ENCODE measurements at regions not wholly inside any gene's neighbourhood (a gene's known extent, or its start where the extent isn't known, plus 50 kb on each side); places are given as distances from the start of the nearest gene placed in this dataset.

DNA sequence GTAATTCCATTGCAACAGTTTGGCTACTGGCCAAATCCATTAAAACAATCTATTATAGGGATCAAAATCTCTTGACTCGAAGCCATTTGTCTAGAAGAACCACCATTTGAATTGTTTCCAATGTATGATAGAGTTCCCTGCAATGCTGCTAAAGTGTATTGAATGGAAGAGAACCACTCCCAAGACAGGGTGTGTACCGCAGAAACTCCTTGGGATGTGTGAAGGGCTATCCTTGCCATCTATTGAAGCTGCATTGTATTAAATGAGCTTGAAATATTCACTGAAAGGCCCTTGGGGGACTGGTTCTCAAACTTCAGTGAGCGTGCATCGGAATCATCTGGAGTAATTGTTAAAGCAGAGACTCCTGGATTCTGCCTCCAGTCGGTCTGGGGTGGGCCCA is 260.4 kb upstream of the MEIS1 start:
- no peak overlapping the region for H3K4me3 ChIP-seq (ENCODE audit: low read depth, poor library complexity, severe bottlenecking)
- 46 to 56% methylated on average over 5 of the region's 5 CpGs for WGBS, 2 donors
- DNase-seq (ENCODE audit: low spot score in 2 of 2), result no peak
- TF ChIP-seq, protein P1, sequence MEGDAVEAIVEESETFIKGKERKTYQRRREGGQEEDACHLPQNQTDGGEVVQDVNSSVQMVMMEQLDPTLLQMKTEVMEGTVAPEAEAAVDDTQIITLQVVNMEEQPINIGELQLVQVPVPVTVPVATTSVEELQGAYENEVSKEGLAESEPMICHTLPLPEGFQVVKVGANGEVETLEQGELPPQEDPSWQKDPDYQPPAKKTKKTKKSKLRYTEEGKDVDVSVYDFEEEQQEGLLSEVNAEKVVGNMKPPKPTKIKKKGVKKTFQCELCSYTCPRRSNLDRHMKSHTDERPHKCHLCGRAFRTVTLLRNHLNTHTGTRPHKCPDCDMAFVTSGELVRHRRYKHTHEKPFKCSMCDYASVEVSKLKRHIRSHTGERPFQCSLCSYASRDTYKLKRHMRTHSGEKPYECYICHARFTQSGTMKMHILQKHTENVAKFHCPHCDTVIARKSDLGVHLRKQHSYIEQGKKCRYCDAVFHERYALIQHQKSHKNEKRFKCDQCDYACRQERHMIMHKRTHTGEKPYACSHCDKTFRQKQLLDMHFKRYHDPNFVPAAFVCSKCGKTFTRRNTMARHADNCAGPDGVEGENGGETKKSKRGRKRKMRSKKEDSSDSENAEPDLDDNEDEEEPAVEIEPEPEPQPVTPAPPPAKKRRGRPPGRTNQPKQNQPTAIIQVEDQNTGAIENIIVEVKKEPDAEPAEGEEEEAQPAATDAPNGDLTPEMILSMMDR (IDR thresholded peaks at IDR 0.05), result no peak
- TF ChIP-seq POLR2A (IDR thresholded peaks at IDR 0.05), result no peak
- intact Hi-C loops (cut with DNase I; ENCODE audit: low total_unique reads), result no loop called here

DNA sequence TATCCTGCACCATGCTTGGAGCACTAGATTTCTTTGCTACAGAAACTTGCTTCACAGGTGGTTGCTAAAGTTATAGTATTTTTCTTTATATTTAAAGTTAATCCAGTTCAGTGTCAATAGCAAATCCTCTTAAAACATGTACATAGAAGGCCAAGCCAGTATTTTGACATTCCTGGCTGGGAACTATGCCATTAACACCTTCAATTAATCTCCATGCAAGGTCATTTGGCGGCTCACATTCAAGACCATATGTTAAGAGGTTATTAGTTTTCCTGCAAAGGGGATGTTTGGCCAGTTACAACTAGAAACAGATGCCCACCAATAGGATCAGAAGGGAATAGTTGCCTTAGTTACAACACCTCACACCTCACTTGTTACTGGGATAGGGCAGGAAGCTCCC is 261.3 kb upstream of the MEIS1 start:
- no peak for DNase-seq (ENCODE audit: low spot score in 2 of 2)
- WGBS, 2 donors, result 39 to 62% methylated on average over 1 of the region's 1 CpG
- no peak overlapping the region for H3K4me3 ChIP-seq (ENCODE audit: low read depth, poor library complexity, severe bottlenecking)
- intact Hi-C loops (cut with DNase I; ENCODE audit: low total_unique reads), result no loop called here
- TF ChIP-seq POLR2A (IDR thresholded peaks at IDR 0.05), result no peak
- TF ChIP-seq, protein P1 (IDR thresholded peaks at IDR 0.05), result no peak

DNA sequence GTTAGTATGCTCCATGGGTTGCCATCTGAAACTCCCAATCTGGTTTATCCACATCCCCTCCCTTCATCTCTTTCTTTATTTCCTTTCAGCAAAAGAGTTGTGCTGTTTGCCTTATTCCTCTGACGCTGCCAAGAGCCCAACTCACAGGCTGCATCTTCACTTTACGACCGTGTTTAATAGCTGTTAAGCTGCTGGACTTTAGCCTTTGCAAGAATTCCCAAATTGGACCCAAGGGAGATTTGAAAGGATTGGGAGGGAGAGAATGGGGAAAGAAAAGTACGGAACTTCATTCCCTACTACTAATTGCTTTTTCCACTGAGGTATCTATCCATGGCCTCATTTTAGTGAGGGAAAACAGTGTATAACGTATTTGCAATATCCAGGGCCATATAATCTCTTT is 263.4 kb upstream of the MEIS1 start:
- intact Hi-C loops (cut with DNase I; ENCODE audit: low total_unique reads), result no loop called here
- WGBS, 2 donors, result 63 to 72% methylated on average over 5 of the region's 5 CpGs
- no peak overlapping the region for H3K4me3 ChIP-seq (ENCODE audit: low read depth, poor library complexity, severe bottlenecking)
- DNase-seq (ENCODE audit: low spot score in 2 of 2), result no peak
- TF ChIP-seq POLR2A (IDR thresholded peaks at IDR 0.05), result no peak
- TF ChIP-seq, protein P1 (IDR thresholded peaks at IDR 0.05), result no peak

DNA sequence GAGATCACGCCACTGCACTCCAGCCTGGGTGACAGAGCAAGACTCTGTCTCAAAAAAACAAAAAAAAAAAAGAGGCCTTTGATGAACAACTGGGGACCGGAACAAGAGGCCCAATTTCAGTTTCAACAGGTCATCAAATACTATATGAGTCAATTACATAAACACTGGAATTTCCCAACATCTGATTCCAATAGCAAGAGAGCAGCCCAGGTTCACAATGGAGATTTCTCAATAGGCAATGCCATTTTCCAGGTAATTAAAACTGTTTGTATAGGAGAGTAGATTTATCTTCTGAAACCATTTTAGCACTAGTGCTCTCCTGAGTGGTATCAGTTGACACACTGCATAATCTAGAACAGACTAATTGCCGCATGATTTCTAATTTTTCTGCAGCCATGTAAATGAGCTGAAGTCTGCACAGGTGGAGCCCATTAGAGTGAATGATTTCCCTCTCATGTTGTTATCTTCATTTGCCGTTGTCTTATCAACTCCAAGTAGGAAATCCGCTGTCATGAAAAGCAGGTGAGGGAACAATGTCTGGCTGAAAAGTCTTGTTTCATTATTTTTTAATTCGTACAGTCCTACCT is 264.1 kb upstream of the MEIS1 start:
- 66 to 78% methylated on average over 6 of the region's 6 CpGs for WGBS, 2 donors
- no peak for DNase-seq (ENCODE audit: low spot score in 2 of 2)
- H3K4me3 ChIP-seq (ENCODE audit: low read depth, poor library complexity, severe bottlenecking), result no peak overlapping the region
- intact Hi-C loops (cut with DNase I; ENCODE audit: low total_unique reads), result no loop called here
- TF ChIP-seq POLR2A (IDR thresholded peaks at IDR 0.05), result no peak
- TF ChIP-seq, protein P1 (IDR thresholded peaks at IDR 0.05), result no peak

DNA sequence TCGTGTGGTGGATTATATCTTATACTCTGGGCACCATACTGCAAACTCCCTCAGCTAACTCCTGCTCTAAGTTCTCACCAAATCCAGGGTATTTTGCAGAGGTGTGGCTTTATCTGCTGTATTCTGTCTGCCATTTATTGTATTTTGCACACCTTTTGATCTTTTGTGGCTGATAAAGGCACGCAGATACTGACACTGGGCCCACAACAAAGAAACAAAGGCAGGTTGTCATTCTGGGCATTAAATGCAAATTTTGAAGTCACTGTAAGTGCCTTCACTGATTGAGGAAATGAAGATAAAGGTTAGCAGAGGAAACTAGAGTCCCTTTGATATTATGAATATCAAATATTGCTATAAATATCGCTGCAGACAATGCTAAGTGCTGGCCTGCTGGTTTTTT is 265.8 kb upstream of the MEIS1 start:
- H3K4me3 ChIP-seq (ENCODE audit: low read depth, poor library complexity, severe bottlenecking), result no peak overlapping the region
- TF ChIP-seq, protein P1 (IDR thresholded peaks at IDR 0.05), result no peak
- no peak for TF ChIP-seq POLR2A (IDR thresholded peaks at IDR 0.05)
- 71 to 89% methylated on average over 3 of the region's 3 CpGs for WGBS, 2 donors
- intact Hi-C loops (cut with DNase I; ENCODE audit: low total_unique reads), result no loop called here
- DNase-seq (ENCODE audit: low spot score in 2 of 2), result no peak

DNA sequence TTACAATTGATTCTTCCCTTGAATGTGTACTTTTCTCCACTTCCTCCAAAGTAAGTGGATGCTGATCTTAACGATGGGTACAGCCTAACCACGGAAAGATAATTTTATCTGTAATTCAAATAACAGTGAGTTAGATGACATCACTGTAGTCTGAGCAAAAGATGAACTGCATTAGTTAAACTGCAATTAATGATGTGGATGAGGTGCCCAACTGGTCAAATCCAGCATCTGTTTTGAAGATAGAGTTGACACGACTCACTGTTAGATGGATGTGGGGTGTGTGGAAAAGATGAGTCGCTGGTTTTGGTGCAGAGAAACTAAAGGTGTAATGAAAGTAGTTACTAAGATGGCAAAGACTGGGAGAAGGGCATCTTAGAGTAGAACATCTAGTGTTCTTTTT is 270.5 kb upstream of the MEIS1 start:
- TF ChIP-seq, protein P1 (IDR thresholded peaks at IDR 0.05), result no peak
- no peak for TF ChIP-seq POLR2A (IDR thresholded peaks at IDR 0.05)
- intact Hi-C loops (cut with DNase I; ENCODE audit: low total_unique reads), result no loop called here
- no peak overlapping the region for H3K4me3 ChIP-seq (ENCODE audit: low read depth, poor library complexity, severe bottlenecking)
- no peak for DNase-seq (ENCODE audit: low spot score in 2 of 2)
- 85 to 86% methylated on average over 4 of the region's 4 CpGs for WGBS, 2 donors
